ENCODE measurements at regions not wholly inside any gene's neighbourhood (a gene's known extent, or its start where the extent isn't known, plus 50 kb on each side); places are given as distances from the start of the nearest gene placed in this dataset.

DNA sequence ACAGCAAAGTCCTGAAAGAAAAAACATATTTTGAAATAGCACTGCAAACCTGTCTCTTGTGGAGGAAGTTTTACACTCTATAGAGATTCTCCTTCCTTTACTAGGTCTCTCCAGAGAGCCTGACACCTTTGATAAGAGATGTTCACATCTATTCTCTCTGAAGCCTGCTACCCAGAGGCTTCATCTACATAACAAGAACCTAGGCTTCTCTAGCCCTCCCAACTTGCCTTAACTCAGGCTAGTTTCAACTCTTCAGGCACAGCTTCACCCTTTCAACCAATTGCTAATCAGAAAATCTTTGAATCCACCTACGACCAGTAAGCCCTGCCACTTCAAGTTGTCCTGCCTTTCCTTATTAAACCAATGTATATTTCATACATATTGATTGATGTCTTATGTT is 60.6 kb downstream of the IFNG start:
- Histone ChIP-seq H3K27me3 (ENCODE audit: insufficient read depth, low read length, poor library complexity, severe bottlenecking) (no peaks in the 10 kb centered on the region), H3F3A (ENCODE audit: low read depth) (no peaks in the 10 kb centered on the region), H2AFZ (ENCODE audit: low read length) (no peak overlapping the region), H4K20me1 (ENCODE audit: insufficient read depth, low read length, poor library complexity, severe bottlenecking) (no peaks in the 10 kb centered on the region), H3K9me3 (ENCODE audit: insufficient read depth, low read depth, low read length) (no peaks in the 10 kb centered on the region), H3K79me2 (ENCODE audit: insufficient read depth, low read length) (no peaks in the 10 kb centered on the region), H3K4me1 (ENCODE audit: insufficient read depth, low read length, poor library complexity, severe bottlenecking) (no peaks in the 10 kb centered on the region), H3K9me2 (replicated peaks; ENCODE audit: low read depth, low read length) (no peaks in the 10 kb centered on the region), H3K36me3 (ENCODE audit: insufficient read depth, low read length) (no peaks in the 10 kb centered on the region), H3K4me3 (ENCODE audit: low read length, poor library complexity, severe bottlenecking) (no peak overlapping the region), H3K4me2 (ENCODE audit: low read depth, low read length, poor library complexity, severe bottlenecking) (no peak overlapping the region), H3K9ac (ENCODE audit: low read depth, low read length, poor library complexity, severe bottlenecking) (no peak overlapping the region)
- TF ChIP-seq, protein P1, sequence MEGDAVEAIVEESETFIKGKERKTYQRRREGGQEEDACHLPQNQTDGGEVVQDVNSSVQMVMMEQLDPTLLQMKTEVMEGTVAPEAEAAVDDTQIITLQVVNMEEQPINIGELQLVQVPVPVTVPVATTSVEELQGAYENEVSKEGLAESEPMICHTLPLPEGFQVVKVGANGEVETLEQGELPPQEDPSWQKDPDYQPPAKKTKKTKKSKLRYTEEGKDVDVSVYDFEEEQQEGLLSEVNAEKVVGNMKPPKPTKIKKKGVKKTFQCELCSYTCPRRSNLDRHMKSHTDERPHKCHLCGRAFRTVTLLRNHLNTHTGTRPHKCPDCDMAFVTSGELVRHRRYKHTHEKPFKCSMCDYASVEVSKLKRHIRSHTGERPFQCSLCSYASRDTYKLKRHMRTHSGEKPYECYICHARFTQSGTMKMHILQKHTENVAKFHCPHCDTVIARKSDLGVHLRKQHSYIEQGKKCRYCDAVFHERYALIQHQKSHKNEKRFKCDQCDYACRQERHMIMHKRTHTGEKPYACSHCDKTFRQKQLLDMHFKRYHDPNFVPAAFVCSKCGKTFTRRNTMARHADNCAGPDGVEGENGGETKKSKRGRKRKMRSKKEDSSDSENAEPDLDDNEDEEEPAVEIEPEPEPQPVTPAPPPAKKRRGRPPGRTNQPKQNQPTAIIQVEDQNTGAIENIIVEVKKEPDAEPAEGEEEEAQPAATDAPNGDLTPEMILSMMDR (conservative IDR thresholded peaks at IDR 0.05; ENCODE audit: low read length), result no peak
- TF ChIP-seq EZH2phosphoT487 (IDR thresholded peaks at IDR 0.05; ENCODE audit: borderline replicate concordance), result no peak

DNA sequence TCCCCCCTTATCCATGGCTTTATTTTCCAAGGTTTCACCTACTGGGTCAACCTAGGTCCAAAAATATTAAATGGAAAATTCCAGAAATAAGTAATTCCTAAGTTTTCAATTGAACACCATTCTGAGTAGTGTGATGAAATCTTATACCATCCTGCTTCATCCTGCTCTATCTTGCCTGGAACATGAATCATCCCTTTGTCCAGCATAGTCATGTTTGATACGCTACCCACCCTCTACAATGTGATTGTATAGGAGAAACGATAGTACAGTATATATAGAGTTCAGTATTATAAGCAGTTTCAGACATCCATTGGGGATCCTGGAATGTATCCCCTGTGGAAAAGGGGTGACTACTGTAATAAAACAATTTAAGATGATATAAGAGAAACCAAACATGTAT is 62.2 kb downstream of the IFNG start:
- Histone ChIP-seq H2AFZ (ENCODE audit: low read length) (no peak overlapping the region), H3K9me3 (ENCODE audit: insufficient read depth, low read depth, low read length) (no peaks in the 10 kb centered on the region)
- no peak for TF ChIP-seq EZH2phosphoT487 (IDR thresholded peaks at IDR 0.05; ENCODE audit: borderline replicate concordance)
- TF ChIP-seq, protein P1 (conservative IDR thresholded peaks at IDR 0.05; ENCODE audit: low read length), result no peak

GRCh38 chr12:68094645-68095395 is 64.7 kb downstream of the IFNG start:
- Histone ChIP-seq H3F3A (ENCODE audit: low read depth) (no peaks in the 10 kb centered on the region), H2AFZ (ENCODE audit: low read length) (no peak overlapping the region), H4K20me1 (ENCODE audit: insufficient read depth, low read length, poor library complexity, severe bottlenecking) (no peaks in the 10 kb centered on the region), H3K79me2 (ENCODE audit: insufficient read depth, low read length) (no peaks in the 10 kb centered on the region), H3K4me3 (ENCODE audit: low read length, poor library complexity, severe bottlenecking) (no peak overlapping the region), H3K27me3 (ENCODE audit: insufficient read depth, low read length, poor library complexity, severe bottlenecking) (no peaks in the 10 kb centered on the region), H3K9me2 (replicated peaks; ENCODE audit: low read depth, low read length) (no peaks in the 10 kb centered on the region), H3K9me3 (ENCODE audit: insufficient read depth, low read depth, low read length) (no peaks in the 10 kb centered on the region), H3K4me2 (ENCODE audit: low read depth, low read length, poor library complexity, severe bottlenecking) (no peak overlapping the region), H3K9ac (ENCODE audit: low read depth, low read length, poor library complexity, severe bottlenecking) (no peak overlapping the region), H3K4me1 (ENCODE audit: insufficient read depth, low read length, poor library complexity, severe bottlenecking) (no peaks in the 10 kb centered on the region), H3K36me3 (ENCODE audit: insufficient read depth, low read length) (no peaks in the 10 kb centered on the region)
- TF ChIP-seq EZH2phosphoT487 (IDR thresholded peaks at IDR 0.05; ENCODE audit: borderline replicate concordance), result no peak
- TF ChIP-seq, protein P1 (conservative IDR thresholded peaks at IDR 0.05; ENCODE audit: low read length), result no peak

More for the DNA sequence above, 62.2 kb downstream of the IFNG start:
- Histone ChIP-seq H3K9me2 (replicated peaks; ENCODE audit: low read depth, low read length) (no peaks in the 10 kb centered on the region), H4K20me1 (ENCODE audit: insufficient read depth, low read length, poor library complexity, severe bottlenecking) (no peaks in the 10 kb centered on the region), H3K4me1 (ENCODE audit: insufficient read depth, low read length, poor library complexity, severe bottlenecking) (no peaks in the 10 kb centered on the region), H3F3A (ENCODE audit: low read depth) (no peaks in the 10 kb centered on the region), H3K36me3 (ENCODE audit: insufficient read depth, low read length) (no peaks in the 10 kb centered on the region), H3K4me3 (ENCODE audit: low read length, poor library complexity, severe bottlenecking) (no peak overlapping the region), H3K4me2 (ENCODE audit: low read depth, low read length, poor library complexity, severe bottlenecking) (no peak overlapping the region), H3K79me2 (ENCODE audit: insufficient read depth, low read length) (no peaks in the 10 kb centered on the region), H3K27me3 (ENCODE audit: insufficient read depth, low read length, poor library complexity, severe bottlenecking) (no peaks in the 10 kb centered on the region), H3K9ac (ENCODE audit: low read depth, low read length, poor library complexity, severe bottlenecking) (no peak overlapping the region)
